ENCODE measurements at regions not wholly inside any gene's neighbourhood (a gene's known extent, or its start where the extent isn't known, plus 50 kb on each side); places are given as distances from the start of the nearest gene placed in this dataset.
"Not testable (repeated sequence)": the region's sequence is repeated elsewhere in the genome, so short reads cannot be mapped to it uniquely, and the experiment has no call there.

DNA sequence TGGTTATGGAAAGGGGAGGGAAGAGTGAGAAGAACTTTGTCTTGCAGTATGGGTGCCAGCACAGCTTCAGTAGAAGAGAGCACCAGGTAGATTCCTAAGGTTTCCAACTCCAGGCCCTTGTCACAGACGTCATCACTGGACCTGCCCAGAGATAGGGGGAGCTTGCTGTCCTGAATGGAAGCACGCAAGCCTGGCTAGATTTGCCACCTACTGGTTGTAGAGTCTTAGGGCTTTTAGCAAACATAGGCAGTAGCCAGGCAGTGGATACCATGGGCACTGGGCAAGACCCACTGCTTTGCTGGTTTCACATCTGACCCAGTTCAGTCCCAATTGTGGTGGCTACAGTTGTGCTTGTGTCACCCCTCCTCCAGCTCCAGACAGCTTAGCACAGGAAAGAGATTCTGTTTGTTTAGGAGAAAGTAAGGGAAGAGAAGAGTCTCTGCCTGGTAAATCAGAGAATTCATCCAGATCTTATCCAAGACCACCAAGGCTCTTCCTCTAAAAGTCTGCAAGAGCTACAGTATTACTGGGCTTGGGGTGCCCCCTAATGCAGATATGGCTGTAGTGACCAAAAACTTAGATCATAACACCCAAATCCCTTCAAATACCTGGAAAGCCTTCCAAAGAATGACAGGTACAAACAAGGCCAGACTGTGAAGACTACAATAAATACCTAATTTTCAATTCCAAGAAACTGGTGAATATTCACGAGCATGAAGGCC, 158.9 kb downstream of the HINT1 start:
- intact Hi-C loops (cut with micrococcal nuclease) = no loop called here
- TF ChIP-seq, protein P1, sequence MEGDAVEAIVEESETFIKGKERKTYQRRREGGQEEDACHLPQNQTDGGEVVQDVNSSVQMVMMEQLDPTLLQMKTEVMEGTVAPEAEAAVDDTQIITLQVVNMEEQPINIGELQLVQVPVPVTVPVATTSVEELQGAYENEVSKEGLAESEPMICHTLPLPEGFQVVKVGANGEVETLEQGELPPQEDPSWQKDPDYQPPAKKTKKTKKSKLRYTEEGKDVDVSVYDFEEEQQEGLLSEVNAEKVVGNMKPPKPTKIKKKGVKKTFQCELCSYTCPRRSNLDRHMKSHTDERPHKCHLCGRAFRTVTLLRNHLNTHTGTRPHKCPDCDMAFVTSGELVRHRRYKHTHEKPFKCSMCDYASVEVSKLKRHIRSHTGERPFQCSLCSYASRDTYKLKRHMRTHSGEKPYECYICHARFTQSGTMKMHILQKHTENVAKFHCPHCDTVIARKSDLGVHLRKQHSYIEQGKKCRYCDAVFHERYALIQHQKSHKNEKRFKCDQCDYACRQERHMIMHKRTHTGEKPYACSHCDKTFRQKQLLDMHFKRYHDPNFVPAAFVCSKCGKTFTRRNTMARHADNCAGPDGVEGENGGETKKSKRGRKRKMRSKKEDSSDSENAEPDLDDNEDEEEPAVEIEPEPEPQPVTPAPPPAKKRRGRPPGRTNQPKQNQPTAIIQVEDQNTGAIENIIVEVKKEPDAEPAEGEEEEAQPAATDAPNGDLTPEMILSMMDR (IDR thresholded peaks at IDR 0.05) = no peak
- Mint-ChIP-seq H3K27ac (no peak overlapping the region), H3K4me3 (no peak overlapping the region), H3K36me3 (ENCODE audit: low read depth) (no peaks in the 10 kb centered on the region), H3K27me3 (no peaks in the 10 kb centered on the region), H3K9me3 (peaks cover 2% of the 10 kb centered on the region), H3K4me1 (ENCODE audit: low read depth) (no peaks in the 10 kb centered on the region)
- ATAC-seq (no peak), DNase-seq (no peak)
- ChIA-PET CTCF (no interaction called here), POLR2A (no interaction called here)

DNA sequence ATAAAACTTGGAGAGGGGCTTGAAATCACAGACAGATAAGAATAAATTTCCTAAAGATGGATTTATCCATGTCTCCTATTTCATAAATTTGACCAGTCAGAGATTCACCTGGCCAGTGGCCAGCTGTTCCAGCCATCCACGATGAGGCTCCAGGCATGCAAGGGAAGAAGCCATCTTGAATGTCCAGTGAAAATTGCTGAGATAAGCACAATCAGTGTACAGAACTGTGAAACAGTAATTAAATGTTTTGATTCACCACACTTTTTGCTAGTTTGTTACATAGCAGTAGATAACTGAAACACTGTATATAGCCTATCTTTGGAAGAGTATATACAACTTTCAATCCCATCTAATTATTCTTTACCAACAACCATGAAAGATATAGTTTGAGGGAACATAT, 163.5 kb downstream of the HINT1 start:
- Mint-ChIP-seq H3K4me3 (no peak overlapping the region), H3K36me3 (ENCODE audit: low read depth) (no peaks in the 10 kb centered on the region), H3K4me1 (ENCODE audit: low read depth) (no peaks in the 10 kb centered on the region), H3K27ac (no peak overlapping the region), H3K27me3 (no peaks in the 10 kb centered on the region), H3K9me3 (no peaks in the 10 kb centered on the region)
- intact Hi-C loops (cut with micrococcal nuclease) = no loop called here
- TF ChIP-seq, protein P1 (IDR thresholded peaks at IDR 0.05) = no peak
- ChIA-PET POLR2A (no interaction called here), CTCF (no interaction called here)
- DNase-seq = no peak
- ATAC-seq = no peak

DNA sequence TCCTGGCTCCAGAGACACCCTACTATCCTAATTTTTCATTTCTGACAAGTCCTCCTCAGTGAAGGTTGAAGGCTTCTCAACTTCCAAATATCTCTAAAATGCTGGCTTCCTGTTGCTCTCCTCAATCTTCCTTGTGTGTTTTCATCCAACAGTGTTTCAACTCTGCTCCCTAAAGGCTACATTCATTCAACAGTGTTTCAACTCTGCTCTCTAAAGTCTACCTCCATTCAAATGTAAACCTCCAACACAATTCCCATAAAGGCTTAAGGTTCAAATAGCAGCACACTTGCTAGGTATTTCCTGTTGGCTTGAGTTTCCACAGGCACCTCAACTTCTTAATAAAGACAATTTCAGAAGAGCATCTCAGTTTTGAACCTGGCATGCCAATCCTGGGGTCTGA, 164.8 kb downstream of the HINT1 start:
- H3K9me3 Mint-ChIP-seq = no peaks in the 10 kb centered on the region
- DNase-seq (no peak), ATAC-seq (no peak)
- H3K4me1 Mint-ChIP-seq (ENCODE audit: low read depth) = no peaks in the 10 kb centered on the region
- H3K27ac Mint-ChIP-seq = no peak overlapping the region
- ChIA-PET POLR2A (no interaction called here), CTCF (no interaction called here)
- no peaks in the 10 kb centered on the region for H3K36me3 Mint-ChIP-seq (ENCODE audit: low read depth)
- H3K27me3 Mint-ChIP-seq = no peaks in the 10 kb centered on the region
- intact Hi-C loops (cut with micrococcal nuclease) = no loop called here
- TF ChIP-seq, protein P1 (IDR thresholded peaks at IDR 0.05) = no peak
- no peak overlapping the region for H3K4me3 Mint-ChIP-seq

DNA sequence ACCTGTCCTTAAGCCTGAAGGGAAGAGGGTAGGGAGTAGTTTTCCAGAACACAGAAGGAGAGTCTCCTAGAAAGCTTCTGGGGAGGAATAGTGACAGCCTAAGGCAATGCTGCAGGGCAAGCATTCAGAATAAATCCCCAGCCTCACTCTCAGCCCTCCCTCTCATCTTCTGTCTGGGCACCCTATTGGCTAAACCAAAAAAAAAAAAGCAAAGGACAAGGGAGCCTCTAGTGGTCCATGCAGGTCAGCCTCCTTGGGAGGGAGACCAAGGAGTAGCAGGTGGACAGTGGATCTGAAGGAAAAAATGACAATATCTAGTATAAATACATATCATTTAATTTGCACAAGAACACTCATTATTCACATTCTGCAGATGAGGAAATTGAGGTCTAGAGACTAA, 168.3 kb downstream of the HINT1 start:
- H3K27ac Mint-ChIP-seq; POLR2A ChIA-PET; H3K27me3 Mint-ChIP-seq; ATAC-seq; H3K36me3 Mint-ChIP-seq (ENCODE audit: low read depth); DNase-seq; intact Hi-C loops (cut with micrococcal nuclease); H3K4me1 Mint-ChIP-seq (ENCODE audit: low read depth); H3K9me3 Mint-ChIP-seq; H3K4me3 Mint-ChIP-seq; CTCF ChIA-PET: not testable (repeated sequence)

DNA sequence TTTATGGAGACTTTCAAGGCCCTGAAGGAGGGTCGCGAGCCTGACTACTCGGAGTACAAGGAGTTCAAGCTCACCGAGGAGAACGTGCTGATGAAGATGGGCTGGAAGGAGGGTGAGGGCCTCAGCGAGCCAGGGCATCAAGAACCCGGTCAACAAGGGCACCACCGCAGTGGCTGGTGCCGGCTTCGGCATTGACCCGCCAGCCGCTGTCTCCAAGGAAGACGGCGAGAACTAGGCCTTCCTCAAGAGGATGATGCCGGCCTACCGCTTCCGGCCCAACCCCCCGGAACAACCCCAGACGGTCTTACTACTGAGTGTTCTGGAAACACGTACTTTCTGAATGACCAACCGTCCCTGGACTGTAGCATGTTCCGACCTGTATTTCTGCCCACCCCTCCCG, 169.2 kb downstream of the HINT1 start:
- DNase-seq (no peak), ATAC-seq (no peak)
- ChIA-PET POLR2A (no interaction called here), CTCF (no interaction called here)
- intact Hi-C loops (cut with micrococcal nuclease) = no loop called here
- TF ChIP-seq, protein P1 (IDR thresholded peaks at IDR 0.05) = no peak
- H3K36me3 Mint-ChIP-seq (ENCODE audit: low read depth) = no peaks in the 10 kb centered on the region
- H3K9me3 Mint-ChIP-seq = no peaks in the 10 kb centered on the region
- no peaks in the 10 kb centered on the region for H3K4me1 Mint-ChIP-seq (ENCODE audit: low read depth)
- H3K27ac Mint-ChIP-seq = no peak overlapping the region
- no peak overlapping the region for H3K4me3 Mint-ChIP-seq
- H3K27me3 Mint-ChIP-seq = no peaks in the 10 kb centered on the region

DNA sequence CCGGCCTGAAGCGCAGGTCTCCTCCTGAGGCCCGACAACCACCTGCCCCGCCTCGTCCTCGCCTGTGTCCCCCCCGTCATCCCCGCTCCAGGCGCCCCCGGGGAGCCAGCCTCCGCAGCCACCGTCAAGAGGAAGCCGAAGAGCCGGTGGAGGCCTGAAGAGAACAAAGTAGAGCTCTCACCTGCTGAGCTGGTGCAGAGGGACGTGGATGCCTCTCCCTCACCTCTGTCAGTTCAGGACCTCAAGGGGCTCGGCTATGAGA, 169.9 kb downstream of the HINT1 start:
- Mint-ChIP-seq H3K27ac (no peak overlapping the region), H3K4me1 (ENCODE audit: low read depth) (no peaks in the 10 kb centered on the region), H3K9me3 (no peaks in the 10 kb centered on the region), H3K4me3 (no peak overlapping the region), H3K36me3 (ENCODE audit: low read depth) (no peaks in the 10 kb centered on the region), H3K27me3 (no peaks in the 10 kb centered on the region)
- ATAC-seq = no peak
- intact Hi-C loops (cut with micrococcal nuclease) = no loop called here
- no peak for DNase-seq
- CTCF ChIA-PET = no interaction called here
- POLR2A ChIA-PET = no interaction called here
- TF ChIP-seq, protein P1 (IDR thresholded peaks at IDR 0.05) = no peak

All from activated CD8-positive, alpha-beta T cell treated with anti-CD3 and anti-CD28 coated beads for 36 hours (primary cell).